ENCODE measurements at regions not wholly inside any gene's neighbourhood (a gene's known extent, or its start where the extent isn't known, plus 50 kb on each side); places are given as distances from the start of the nearest gene placed in this dataset.

GRCh38 chr1:70899735-70900134 lies 147.9 kb downstream of the PTGER3 start:
- H3K4me1 ChIP-seq (ENCODE audit: control insufficient read depth, insufficient read depth, low read length, unreplicated experiment): no peaks in the 10 kb centered on the region
- H2AFZ ChIP-seq (ENCODE audit: low read length, unreplicated experiment): no peak overlapping the region
- no peak overlapping the region for H3K4me3 ChIP-seq (ENCODE audit: low read depth, low read length)
- H3K27me3 ChIP-seq (ENCODE audit: insufficient read depth, low read length): 0 out of 2 replicates have a peak, but pooled peaks cover 9% of the 10 kb centered on the region
- H3K79me2 ChIP-seq (ENCODE audit: control insufficient read depth, insufficient read depth, low read length, unreplicated experiment): no peaks in the 10 kb centered on the region
- no peak overlapping the region for H3K27ac ChIP-seq (ENCODE audit: low read depth, low read length)
- no peaks in the 10 kb centered on the region for H3K36me3 ChIP-seq (ENCODE audit: insufficient read depth, low read length)

DNA sequence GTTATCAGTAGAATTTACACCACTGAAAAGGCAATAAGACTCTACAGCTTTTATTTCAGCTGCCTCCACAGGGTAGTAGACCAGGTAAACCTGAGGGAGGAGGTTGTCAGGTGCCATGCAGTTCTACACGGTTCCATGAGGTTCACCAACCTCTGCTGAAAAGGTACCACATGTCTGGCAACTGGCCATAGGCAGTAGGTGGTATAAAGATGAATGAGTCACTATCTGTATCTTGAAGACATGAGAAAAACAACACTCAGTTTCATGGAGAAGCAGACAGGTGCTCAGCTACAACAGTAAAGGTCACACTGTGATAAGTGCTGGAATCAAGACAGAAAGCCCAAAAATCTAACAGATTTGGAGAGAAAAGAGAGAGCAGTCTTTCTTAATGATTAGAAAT lies 145.4 kb downstream of the PTGER3 start:
- no peaks in the 10 kb centered on the region for H3K79me2 ChIP-seq (ENCODE audit: control insufficient read depth, insufficient read depth, low read length, unreplicated experiment)
- 0 out of 2 replicates have a peak, but pooled peaks cover 9% of the 10 kb centered on the region for H3K27me3 ChIP-seq (ENCODE audit: insufficient read depth, low read length)
- H2AFZ ChIP-seq (ENCODE audit: low read length, unreplicated experiment): no peak overlapping the region
- no peak overlapping the region for H3K4me3 ChIP-seq (ENCODE audit: low read depth, low read length)
- H3K27ac ChIP-seq (ENCODE audit: low read depth, low read length): no peak overlapping the region
- no peaks in the 10 kb centered on the region for H3K4me1 ChIP-seq (ENCODE audit: control insufficient read depth, insufficient read depth, low read length, unreplicated experiment)
- H3K36me3 ChIP-seq (ENCODE audit: insufficient read depth, low read length): no peaks in the 10 kb centered on the region

DNA sequence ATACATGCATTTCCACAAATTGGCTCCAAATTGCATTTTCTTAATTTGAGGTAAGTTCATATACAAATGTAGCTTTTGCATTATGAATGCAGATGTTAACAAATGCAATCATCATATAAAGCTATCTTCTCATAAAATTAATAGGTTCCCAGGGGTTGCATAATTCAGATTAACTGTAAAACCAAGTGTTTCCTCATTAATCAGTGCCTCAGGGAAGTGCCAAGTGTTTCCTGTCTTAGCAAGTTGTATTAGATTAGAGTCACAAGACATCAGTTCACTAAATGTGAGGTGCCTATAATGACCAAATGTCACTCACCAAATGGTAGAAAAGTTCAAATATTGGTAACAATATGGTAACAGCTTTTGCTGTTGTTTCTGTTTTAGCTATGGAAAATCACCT lies 140.8 kb downstream of the PTGER3 start:
- H3K79me2 ChIP-seq (ENCODE audit: control insufficient read depth, insufficient read depth, low read length, unreplicated experiment): no peaks in the 10 kb centered on the region
- no peaks in the 10 kb centered on the region for H3K4me1 ChIP-seq (ENCODE audit: control insufficient read depth, insufficient read depth, low read length, unreplicated experiment)
- no peak overlapping the region for H2AFZ ChIP-seq (ENCODE audit: low read length, unreplicated experiment)
- no peak overlapping the region for H3K27ac ChIP-seq (ENCODE audit: low read depth, low read length)
- no peaks in the 10 kb centered on the region for H3K27me3 ChIP-seq (ENCODE audit: insufficient read depth, low read length)
- H3K4me3 ChIP-seq (ENCODE audit: low read depth, low read length): no peak overlapping the region
- no peaks in the 10 kb centered on the region for H3K36me3 ChIP-seq (ENCODE audit: insufficient read depth, low read length)

DNA sequence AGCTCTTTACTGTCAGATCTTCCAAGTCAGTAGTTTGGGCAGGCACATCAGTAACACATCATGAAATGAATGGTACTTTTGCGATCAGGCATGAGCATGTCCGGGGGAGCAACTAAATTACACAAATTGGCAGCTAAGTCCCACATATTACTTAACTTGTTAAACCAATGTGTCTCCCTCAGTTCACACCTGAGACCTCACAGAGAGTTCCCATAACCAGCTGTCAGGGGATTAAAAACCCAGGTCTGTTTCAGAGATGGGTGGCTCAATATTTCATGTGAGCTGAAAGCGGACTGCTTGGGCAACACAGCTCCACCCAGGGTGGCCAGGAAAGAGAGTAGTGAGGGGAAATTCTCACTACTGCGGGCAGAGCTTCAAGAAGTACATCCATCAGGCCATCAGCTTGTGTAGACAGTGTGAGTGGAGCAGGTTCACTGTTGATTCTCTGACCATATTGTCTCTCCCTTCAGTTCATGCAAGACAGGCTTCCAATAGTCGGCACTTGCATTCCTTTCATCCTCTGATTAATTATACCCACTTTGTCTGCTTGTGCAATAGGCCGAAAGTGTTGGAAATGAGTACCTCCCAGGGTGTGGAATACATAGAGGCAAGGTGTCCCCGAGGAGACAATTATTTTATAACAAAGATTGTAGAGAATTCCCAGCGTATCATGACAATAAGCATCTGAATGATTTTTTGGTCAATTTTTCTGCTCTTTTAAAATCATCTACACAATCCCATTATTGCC lies 139.9 kb downstream of the PTGER3 start:
- H3K36me3 ChIP-seq (ENCODE audit: insufficient read depth, low read length): no peaks in the 10 kb centered on the region
- no peak overlapping the region for H2AFZ ChIP-seq (ENCODE audit: low read length, unreplicated experiment)
- H3K27me3 ChIP-seq (ENCODE audit: insufficient read depth, low read length): no peaks in the 10 kb centered on the region
- no peak overlapping the region for H3K27ac ChIP-seq (ENCODE audit: low read depth, low read length)
- no peaks in the 10 kb centered on the region for H3K4me1 ChIP-seq (ENCODE audit: control insufficient read depth, insufficient read depth, low read length, unreplicated experiment)
- no peak overlapping the region for H3K4me3 ChIP-seq (ENCODE audit: low read depth, low read length)
- no peaks in the 10 kb centered on the region for H3K79me2 ChIP-seq (ENCODE audit: control insufficient read depth, insufficient read depth, low read length, unreplicated experiment)

GRCh38 chr1:70909262-70909822 lies 138.3 kb downstream of the PTGER3 start:
- no peaks in the 10 kb centered on the region for H3K4me1 ChIP-seq (ENCODE audit: control insufficient read depth, insufficient read depth, low read length, unreplicated experiment)
- no peak overlapping the region for H3K27ac ChIP-seq (ENCODE audit: low read depth, low read length)
- H3K4me3 ChIP-seq (ENCODE audit: low read depth, low read length): no peak overlapping the region
- H3K27me3 ChIP-seq (ENCODE audit: insufficient read depth, low read length): no peaks in the 10 kb centered on the region
- H2AFZ ChIP-seq (ENCODE audit: low read length, unreplicated experiment): no peak overlapping the region
- H3K36me3 ChIP-seq (ENCODE audit: insufficient read depth, low read length): no peaks in the 10 kb centered on the region
- H3K79me2 ChIP-seq (ENCODE audit: control insufficient read depth, insufficient read depth, low read length, unreplicated experiment): no peaks in the 10 kb centered on the region

DNA sequence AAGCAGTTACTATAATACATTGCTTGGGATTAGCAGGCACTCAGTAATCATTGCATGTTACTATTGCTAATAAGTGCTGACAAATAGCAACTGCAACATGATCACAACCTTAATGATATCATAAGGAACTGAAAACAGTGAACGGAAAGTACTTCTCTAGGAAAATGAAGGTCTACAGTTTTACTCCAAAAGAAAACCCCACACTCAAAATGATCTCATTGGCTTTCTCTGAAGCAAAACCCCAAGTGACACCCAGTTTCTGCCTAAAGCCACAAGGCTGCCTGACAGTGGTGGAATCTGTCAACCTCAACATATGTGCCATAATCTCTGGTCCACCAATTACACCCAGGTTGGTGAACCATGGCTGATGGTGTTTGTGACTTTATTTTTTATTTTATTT lies 137.6 kb downstream of the PTGER3 start:
- H3K4me3 ChIP-seq (ENCODE audit: low read depth, low read length): no peak overlapping the region
- no peak overlapping the region for H2AFZ ChIP-seq (ENCODE audit: low read length, unreplicated experiment)
- H3K27me3 ChIP-seq (ENCODE audit: insufficient read depth, low read length): no peaks in the 10 kb centered on the region
- no peak overlapping the region for H3K27ac ChIP-seq (ENCODE audit: low read depth, low read length)
- H3K4me1 ChIP-seq (ENCODE audit: control insufficient read depth, insufficient read depth, low read length, unreplicated experiment): no peaks in the 10 kb centered on the region
- H3K36me3 ChIP-seq (ENCODE audit: insufficient read depth, low read length): no peaks in the 10 kb centered on the region
- no peaks in the 10 kb centered on the region for H3K79me2 ChIP-seq (ENCODE audit: control insufficient read depth, insufficient read depth, low read length, unreplicated experiment)

DNA sequence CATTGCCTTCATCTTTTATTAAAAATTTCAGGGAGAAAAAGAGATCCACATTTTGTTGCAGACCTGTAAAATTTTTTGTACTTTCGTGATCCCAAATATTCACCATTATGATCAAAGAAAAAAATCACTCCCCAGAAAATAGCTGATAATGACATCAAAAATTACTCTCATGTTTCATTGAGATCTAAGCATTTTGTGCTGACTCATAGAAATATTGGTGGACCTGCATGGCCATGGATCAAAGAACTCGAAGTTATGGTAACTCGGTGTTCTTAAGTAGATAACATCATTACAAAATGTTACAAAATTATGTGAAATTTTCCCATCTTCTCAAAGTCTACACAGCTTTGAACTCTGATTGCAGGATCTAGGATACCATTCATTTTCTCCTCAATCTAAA lies 135.8 kb downstream of the PTGER3 start:
- Histone ChIP-seq H3K27ac (ENCODE audit: low read depth, low read length) (no peak overlapping the region), H3K4me1 (ENCODE audit: control insufficient read depth, insufficient read depth, low read length, unreplicated experiment) (no peaks in the 10 kb centered on the region), H2AFZ (ENCODE audit: low read length, unreplicated experiment) (no peak overlapping the region), H3K4me3 (ENCODE audit: low read depth, low read length) (no peak overlapping the region), H3K36me3 (ENCODE audit: insufficient read depth, low read length) (no peaks in the 10 kb centered on the region), H3K27me3 (ENCODE audit: insufficient read depth, low read length) (no peaks in the 10 kb centered on the region), H3K79me2 (ENCODE audit: control insufficient read depth, insufficient read depth, low read length, unreplicated experiment) (no peaks in the 10 kb centered on the region)

- no peak overlapping the region for H2AFZ ChIP-seq (ENCODE audit: low read length, unreplicated experiment)
- H3K27ac ChIP-seq (ENCODE audit: low read depth, low read length): no peak overlapping the region
- no peaks in the 10 kb centered on the region for H3K79me2 ChIP-seq (ENCODE audit: control insufficient read depth, insufficient read depth, low read length, unreplicated experiment)
- H3K4me1 ChIP-seq (ENCODE audit: control insufficient read depth, insufficient read depth, low read length, unreplicated experiment): no peaks in the 10 kb centered on the region
- H3K27me3 ChIP-seq (ENCODE audit: insufficient read depth, low read length): no peaks in the 10 kb centered on the region
- no peaks in the 10 kb centered on the region for H3K36me3 ChIP-seq (ENCODE audit: insufficient read depth, low read length)
- H3K4me3 ChIP-seq (ENCODE audit: low read depth, low read length): no peak overlapping the region
These were observed 133.4 kb downstream of the PTGER3 start for GRCh38 chr1:70914224-70914623.

DNA sequence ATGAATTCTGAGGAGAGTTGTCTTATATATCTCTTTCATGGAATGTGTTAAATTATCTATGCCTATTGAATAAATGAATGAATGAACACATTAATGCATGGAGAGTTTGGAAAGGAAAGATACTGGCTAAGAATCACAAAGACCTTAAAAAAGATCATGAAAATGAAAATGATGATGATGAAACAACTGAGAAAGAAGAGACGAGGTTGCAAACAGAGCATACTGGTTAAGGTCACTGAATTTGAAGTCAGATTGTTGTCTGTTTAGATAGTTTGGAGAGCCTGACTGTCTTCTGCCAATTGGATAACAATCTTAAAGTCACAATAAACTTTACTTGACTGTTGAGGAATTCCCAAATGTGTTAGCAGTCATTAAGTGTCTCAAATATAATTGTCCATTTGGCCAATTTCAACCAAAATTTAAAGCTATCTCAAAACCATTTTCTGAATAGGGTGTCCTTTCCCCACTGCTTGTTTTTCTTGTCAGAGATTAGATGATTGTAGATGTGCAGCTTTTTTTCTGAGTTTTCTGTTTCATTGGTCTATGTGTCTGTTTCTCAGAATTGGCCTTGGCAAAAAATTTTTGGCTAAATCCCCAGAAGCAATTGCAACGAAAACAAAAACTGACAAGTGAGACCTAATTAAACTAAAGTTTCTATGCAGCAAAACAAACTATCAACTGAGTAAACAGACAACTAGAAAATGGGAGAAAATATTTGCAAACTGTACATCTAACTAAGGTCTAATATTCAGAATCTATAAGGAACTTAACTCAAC lies 132.2 kb downstream of the PTGER3 start:
- H3K27me3 ChIP-seq (ENCODE audit: insufficient read depth, low read length): no peaks in the 10 kb centered on the region
- no peak overlapping the region for H3K27ac ChIP-seq (ENCODE audit: low read depth, low read length)
- H2AFZ ChIP-seq (ENCODE audit: low read length, unreplicated experiment): no peak overlapping the region
- no peaks in the 10 kb centered on the region for H3K36me3 ChIP-seq (ENCODE audit: insufficient read depth, low read length)
- no peaks in the 10 kb centered on the region for H3K79me2 ChIP-seq (ENCODE audit: control insufficient read depth, insufficient read depth, low read length, unreplicated experiment)
- H3K4me3 ChIP-seq (ENCODE audit: low read depth, low read length): no peak overlapping the region
- H3K4me1 ChIP-seq (ENCODE audit: control insufficient read depth, insufficient read depth, low read length, unreplicated experiment): no peaks in the 10 kb centered on the region

- Histone ChIP-seq H3K4me1 (ENCODE audit: control insufficient read depth, insufficient read depth, low read length, unreplicated experiment) (no peaks in the 10 kb centered on the region), H3K27me3 (ENCODE audit: insufficient read depth, low read length) (no peaks in the 10 kb centered on the region), H3K4me3 (ENCODE audit: low read depth, low read length) (no peak overlapping the region), H3K36me3 (ENCODE audit: insufficient read depth, low read length) (no peaks in the 10 kb centered on the region), H3K79me2 (ENCODE audit: control insufficient read depth, insufficient read depth, low read length, unreplicated experiment) (no peaks in the 10 kb centered on the region), H3K27ac (ENCODE audit: low read depth, low read length) (no peak overlapping the region), H2AFZ (ENCODE audit: low read length, unreplicated experiment) (no peak overlapping the region)
These were observed 131.6 kb downstream of the PTGER3 start for GRCh38 chr1:70916034-70916427.
